ENCODE measurements at regions not wholly inside any gene's neighbourhood (a gene's known extent, or its start where the extent isn't known, plus 50 kb on each side); places are given as distances from the start of the nearest gene placed in this dataset.
A peak's percentile ranks its signal among the peaks of the same experiment; 100 is the strongest.

DNA sequence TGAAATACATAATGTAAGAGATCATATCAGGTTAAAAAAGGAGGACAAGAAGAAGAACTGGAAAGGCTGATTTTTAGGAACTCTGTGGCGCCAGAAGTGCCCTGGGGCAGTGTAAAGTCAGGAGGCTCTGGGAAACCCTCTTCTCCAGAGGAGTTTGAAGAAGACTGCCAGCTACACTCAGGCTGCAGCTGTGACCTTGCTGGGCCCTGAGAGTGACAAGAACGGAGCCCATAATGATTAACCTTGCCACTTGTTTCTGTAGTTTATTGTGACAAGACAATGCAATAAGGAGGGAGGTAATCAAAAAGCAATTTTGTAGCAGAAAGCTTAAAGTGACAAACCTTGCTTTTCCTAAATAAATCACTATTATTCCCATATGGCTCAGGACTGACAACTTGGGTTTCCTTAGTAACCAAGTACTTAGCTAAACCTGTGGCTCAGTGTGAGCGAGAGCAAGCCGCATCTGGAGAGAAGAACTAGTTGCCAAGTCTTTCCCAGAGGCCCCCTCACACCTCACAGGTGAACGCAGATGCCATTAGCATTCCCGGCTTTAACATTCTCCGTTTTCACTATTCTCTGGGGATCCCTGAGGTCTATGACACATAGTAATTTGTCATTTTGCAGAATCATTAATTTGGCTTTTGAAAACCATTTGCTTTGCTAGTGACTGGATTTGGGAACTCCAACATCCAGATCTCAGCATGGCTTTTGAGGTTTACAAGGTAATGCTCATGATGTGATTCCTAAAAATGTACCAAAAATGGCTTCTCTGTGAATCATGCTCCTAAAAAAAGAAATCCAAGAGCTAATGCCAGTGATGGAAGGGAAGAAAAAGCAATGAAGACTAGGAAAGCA is 115.9 kb downstream of the OMA1 start:
- DNase-seq = no peak

DNA sequence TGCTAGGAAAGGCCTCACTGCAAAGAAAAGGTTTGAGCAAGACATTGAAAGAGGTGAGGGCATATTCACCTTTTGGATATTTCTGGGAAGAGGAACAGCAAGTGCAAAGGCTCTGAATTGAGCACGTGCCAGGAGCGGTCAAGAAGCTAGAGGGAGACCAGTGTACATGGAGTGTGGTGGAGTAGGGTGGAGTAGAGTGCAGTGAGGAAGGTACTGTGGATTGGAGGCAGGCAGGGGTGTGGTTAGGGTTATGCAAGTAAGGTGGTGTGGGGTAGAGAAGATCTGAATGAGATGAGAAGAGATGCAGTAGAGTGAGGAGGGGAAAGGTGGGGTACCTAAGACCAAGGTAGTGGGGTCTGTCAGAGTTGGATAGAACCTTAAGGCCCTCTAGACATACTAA is 119.6 kb downstream of the OMA1 start:
- DNase-seq = no peak

DNA sequence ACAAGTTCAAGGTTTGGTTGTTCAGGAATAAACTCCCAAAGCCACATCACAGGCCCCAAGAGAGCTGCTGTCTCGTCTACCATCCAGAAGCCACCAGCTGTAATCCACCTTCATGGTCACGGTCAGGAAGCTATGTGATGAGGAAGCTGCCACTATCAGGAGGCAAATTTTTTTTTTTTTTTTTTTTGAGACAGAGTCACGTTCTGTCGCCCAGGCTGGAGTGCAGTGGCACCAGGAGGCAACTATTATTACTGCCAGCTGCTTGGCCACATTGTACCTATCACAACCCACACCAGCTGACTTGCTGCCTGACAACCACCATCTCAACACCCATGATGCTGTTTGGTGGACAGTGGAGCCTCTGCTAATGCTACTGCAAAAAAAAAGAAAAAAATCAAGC is 124.1 kb downstream of the OMA1 start:
- no peak for DNase-seq

DNA sequence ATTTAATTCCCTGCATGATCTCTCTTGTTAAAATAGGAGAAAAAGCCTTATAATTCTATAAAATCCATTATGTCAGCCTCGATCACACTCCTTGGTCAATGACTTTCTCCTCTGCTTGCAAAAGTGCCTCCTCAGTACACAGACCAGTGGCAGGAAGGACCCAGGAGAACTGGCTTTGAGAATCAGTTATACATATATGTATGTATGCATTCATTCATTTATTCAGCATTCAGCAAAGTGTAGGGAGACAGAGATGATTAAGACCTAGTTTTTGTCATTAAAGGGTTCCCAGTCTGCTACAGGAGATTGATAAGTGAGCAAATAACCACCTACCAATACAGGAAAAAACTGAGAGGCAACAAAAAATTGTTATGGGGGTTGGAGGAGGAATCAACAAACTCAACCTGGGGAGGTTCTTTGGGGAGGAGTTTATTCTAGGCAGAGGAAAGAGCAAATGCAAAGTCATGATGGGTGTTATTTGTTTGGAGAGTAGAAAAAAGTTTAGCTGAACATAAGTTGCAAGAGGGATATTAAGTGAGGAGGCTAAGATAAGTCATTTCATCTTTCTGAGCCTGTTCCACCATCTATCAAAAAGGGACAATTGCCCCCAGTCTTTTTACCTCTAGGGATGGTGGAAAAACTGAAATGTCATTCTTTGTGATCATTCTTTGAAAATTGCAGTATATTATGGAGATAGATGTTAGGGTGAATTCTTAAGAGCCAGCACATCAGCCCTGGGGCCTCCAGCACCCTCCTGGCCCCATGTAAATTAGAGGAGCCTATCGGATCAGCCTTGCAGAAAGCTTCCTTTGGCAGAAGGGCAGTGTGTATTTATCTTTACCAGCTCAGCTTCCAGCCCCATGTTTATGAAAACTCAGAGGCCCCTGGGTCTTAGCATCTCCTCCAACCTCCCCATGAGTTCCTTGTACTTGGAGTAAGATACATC is 128.0 kb downstream of the OMA1 start:
- no peak for DNase-seq

DNA sequence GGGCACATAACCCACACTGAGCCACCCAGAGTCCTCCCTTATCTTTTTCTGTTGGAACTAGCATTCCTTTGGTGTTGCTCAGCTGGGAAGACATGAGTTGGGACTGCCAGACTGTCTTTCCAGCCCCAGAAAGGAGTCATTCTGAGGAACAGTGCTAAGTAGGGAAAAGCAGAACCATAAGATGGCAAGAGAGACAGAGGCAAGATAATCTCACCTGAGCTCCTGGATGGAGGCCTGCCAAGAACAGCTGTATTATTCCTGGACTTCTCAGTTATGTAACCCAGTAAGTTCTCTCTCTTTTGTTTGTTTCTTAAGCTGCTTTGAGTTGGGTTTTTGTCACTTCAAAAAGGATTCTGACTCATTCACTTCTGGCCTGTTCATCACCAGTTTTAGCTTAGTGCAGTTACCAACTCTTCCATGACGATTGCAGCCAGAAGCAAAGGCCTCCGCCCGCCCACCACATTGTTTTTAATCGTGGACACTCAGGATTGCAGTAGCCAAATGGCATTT is 134.4 kb downstream of the OMA1 start:
- DNase-seq = no peak

DNA sequence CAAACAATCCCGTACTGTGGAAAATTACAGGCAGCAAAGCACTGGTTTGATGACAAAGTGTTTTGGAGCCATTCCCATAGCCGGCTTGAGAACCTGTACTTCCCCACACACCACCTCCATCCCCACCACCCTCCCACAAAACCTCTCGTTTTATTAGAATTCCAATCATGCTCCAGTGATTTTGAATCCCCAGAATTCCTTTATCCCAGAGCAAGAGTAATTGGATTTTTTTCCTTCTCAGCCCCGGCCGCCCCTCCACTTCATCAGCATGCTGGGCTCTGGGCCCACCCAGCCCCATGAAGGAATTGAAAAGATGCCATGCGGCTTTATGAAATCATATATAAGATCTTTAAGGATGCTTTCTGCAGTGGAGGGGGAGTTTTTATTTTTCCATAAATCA is 136.6 kb downstream of the OMA1 start:
- DNase-seq = no peak

DNA sequence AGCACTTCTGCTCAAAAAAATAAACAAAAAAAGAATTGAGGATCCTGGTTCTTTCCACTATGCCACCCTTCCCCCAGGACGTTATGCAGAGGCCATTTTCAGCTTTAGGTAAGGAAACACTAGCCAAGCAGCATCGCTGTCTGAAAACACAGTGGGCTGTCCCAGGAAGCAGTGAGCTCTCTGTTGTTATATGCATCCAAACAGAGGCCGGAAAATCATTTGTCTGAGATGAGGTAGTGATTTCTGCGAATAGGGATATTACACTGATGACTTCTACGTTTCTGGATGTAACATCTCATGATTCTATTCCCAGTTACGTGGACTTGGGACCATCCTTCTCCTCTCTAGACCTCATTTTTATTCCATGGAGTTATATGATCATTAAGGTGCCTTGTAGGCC is 137.2 kb downstream of the OMA1 start:
- DNase-seq = no peak

DNA sequence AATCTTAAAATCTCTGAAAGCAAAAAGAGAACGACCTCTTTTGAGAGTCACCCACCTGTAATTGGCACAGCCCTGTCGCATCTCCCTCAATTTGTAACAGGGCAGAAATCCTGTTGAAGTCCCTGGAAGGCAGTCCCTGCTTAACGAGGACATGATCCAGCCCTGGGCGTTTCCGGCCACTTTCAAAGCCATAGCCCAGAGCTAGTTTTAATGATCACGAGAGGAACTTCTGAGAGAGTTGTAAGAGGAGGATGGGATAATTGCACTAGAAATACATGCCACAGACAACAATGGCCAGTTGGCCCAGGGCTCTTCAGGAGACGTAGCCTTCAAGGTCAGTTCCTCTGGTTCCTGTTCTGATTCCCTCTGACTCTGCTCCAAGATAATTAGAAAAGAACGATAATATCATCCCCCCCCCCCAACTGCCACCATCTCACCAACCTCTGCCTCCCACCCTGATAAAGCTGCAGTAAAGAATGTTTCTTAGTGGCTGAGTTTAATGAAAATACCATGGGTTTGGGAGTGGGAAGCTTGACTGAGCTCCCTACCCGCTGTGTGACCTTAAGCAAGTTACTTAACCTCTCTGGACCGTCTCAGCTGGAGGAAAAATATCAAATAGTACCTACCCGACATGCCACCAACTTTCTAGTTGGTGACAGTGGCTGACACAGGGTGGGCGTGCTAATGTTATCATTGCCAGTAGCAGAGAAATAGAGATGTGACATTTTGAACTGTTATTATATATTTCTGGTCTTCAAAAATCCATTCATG is 140.0 kb downstream of the OMA1 start:
- DNase-seq = peak; percentile 20

DNA sequence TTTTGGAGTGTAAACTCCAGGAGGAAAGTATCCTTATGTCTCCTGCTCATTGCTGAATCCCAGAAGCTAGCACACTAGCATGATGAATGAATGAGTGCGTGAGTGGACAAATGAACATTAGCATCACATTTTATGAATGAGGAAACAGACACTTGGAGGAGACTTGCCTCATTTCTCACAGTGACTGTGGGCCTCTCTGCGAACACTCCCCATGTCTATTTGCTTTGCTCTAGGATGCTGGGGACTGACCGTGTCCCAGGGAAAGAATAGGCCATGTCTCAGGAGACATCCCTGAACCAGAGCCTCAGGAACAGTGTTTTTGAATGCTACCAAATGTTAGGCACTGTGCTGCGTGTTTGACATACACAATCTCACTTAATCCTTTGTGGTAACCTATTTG is 140.9 kb downstream of the OMA1 start:
- no peak for DNase-seq

DNA sequence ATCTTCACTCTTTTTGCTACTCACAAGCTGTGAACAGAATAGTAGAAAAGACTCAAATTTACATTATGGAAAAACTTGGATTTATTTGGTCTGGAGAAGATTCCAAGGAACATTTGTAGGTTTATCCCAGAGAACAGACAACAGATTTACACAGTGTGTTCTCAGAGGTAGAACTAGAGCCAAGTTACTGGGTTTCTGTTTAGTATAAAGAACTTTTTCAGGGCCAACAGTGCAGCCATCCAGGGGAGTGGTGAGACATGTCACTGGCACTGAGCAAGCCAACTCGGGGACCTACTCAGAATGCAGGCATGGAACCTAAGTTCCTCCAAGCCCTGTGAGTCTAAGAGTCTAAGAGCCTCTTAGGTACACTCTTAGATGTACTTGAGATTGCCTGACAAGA is 142.6 kb downstream of the OMA1 start:
- no peak for DNase-seq

DNA sequence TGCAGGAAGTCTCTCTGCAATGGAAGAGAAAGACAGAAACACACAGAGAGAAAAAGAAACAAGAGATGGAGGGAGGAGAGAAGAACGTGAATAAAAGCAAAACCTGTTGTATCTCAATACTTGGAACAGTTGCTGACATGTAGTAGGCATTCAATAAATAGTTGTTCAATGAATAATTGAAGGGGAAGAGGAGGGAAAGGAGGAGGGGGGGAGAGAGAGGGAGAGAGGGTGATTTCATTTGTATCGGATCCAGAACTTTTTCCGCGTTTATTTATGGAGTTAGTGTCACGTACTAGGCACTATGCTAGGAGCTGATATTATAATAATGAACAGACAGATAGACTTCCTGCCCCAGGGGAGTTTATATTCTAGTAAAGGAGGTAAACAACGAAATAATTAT is 144.1 kb downstream of the OMA1 start:
- DNase-seq = no peak

DNA sequence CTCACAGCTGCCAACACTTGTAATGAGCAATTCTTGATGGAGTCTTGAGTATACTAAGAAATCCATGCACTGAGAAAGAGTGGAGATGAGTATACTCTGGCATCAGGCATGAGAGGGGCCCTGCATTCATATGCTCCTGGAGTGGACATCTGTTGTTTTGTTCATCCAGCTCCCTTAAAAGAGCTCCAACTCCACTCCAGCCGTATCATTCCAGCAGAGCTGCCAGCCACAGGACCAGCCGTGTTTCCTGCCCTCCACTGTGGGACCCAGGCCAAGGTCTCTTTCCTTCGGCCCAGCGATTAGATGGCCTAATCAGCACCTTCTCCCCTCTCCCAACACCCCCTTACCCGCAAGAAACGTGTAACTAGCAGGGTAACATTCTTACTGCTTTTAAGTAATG is 144.5 kb downstream of the OMA1 start:
- DNase-seq = peak; percentile 32

DNA sequence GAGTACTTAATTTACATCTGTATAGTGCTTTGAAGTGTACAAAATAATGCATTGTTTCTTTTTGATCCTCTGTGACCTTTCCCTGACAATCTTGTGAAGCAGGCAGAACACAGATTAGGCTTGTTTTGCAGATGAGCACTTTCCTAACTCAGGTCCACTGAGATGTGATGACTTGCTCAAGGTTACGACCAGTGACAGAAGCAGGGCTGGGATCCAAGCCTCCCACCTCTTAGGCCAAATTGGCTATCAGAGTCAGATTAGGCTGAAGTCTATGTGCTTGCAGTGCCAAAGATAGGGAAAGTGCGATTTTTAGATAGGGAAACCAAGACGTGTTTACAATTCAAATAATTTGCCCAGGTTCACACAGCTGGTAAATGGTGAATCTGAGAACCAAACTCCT is 147.3 kb downstream of the OMA1 start:
- no peak for DNase-seq

DNA sequence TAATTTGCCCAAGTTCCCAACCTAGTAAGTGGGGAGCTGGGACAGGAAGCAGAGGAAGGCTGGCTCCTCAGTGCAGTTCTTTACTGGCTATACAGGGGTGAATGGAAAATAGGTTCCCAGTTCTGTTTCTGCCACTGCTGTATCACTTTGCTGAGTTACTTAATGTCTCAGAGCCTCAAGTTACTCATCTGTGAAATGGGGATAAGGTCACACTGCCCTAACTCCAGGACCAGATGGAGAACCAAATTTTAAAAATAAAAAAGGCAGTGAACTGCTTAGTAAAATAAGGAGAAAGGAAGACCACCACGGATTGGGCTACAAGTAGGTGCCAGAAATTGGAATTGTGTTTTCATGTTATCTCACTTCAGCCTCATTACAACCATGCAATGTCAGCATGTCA is 147.8 kb downstream of the OMA1 start:
- DNase-seq = no peak

DNA sequence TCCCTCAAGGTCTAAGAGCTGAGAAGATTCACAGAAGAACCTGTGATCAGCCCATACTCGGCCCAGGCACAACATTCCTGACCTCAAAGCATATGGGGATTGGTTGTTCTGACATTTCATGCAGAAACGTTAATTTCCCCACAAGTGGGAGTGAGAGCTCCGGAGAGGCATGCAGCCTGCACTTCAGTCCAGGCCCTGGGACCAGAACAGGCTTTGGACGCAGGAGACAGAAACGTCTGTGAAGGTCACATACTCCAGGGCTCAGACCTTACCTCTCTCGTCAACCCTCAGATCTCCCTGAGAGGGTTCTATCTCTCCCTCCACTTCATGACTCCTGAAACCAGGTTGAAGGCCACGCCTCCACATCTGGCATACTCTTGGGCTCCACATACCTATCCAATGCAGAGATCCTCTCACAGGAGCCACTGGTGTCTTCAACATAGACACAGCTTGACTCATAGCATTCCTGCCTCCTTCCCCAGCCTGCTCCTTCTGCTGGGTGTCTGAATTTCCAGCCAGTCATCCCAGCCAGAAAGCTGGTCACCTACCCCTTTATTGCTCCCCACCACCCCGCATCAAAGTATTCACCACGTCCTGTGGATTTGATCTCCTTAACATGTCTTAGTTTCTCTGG is 149.2 kb downstream of the OMA1 start:
- no peak for DNase-seq

DNA sequence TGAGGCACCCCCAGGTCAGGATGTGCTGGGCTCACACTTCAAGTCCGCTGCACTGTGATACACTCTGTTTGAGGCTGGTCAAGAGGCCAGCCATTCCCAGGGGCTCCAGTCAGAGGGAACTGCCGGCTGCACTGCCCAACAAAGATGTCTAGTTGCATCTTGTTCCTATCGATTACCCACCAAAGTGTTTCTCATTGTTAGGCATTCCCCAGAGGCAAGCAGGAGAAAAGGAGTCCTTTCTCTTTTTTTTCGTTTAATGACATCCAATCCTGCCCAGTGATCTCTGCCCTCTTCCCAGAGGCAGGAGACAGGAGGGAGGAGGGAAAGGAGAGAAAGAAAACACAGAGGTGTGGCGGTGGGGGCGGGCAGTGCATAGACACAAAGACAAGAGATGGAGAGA is 150.4 kb downstream of the OMA1 start:
- peak; percentile 7 for DNase-seq

DNA sequence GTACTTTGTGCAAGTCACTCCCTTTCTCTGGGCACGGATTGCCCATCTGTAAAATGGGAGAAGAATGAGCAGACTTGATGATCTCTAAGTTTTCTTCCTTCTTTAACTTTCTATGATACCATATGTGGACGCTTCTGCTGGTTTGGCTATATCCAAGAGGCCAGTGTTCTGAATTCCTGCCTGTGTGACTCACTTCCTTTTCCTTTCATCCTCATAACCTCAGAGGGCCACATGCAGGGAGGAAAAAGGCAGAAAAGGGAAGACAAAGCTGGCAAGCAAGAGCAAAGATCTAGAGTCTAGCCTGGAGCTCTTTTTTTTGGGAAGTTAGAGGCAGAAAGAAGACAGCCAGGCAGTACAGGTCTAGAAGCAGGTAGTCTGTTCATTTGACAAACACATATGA is 151.2 kb downstream of the OMA1 start:
- peak; percentile 79 for DNase-seq

DNA sequence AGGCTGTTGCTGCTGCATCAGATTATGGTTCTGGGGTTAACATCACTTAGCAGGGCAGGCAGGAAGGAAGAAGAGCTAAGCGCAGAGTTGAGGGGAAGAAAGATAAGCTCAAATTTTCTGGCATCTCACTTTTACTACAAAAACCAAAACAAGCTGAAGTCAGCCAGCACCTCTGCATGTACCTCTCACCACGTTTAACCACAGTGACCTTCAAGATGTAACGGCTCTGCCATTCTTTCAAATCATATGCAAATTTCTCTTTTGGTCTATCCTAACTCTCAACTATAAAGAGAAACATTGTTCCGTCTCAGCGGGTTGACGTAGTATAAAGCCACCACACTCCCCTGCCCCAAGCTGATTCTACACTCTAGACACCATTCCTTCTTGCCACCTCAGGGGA is 154.4 kb downstream of the OMA1 start:
- no peak for DNase-seq

DNA sequence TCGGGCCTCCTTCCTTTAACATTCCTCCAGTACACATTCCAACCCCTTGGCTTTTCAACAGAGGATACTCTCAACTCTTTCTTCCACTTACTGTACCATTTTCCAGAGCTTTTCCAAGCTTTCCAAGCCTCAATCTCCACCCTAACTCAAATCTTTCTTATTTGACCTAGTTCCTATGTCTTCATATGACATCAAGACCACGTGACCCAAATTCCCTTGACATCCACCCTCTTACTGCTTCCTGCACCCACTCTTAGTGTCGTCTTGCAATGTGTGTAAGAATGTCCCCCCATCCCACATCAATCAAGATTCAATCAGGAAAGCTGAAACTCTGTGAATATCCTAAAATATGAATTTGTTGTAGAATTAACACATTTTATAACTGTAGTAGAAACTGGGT is 155.0 kb downstream of the OMA1 start:
- no peak for DNase-seq

DNA sequence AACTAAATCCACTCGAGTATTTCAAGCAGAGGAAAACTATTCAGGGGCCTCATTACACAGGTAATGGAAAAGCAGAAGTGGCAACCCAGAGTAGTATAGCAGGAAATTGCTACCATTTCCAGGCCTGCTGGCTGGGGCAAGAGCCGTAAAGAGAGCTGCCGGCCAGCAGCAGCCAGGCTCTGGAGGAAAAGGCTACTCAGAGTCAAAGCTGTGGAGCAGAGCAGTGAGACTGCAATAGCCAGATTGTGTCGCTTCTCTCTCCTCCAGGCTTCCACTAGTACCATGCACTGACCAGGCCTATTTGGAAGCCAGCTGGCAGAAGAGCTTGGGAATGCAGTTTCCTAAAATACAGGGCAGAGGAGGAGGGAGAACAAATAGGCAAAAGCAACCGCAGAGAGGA is 155.5 kb downstream of the OMA1 start:
- DNase-seq = peak; percentile 18

DNA sequence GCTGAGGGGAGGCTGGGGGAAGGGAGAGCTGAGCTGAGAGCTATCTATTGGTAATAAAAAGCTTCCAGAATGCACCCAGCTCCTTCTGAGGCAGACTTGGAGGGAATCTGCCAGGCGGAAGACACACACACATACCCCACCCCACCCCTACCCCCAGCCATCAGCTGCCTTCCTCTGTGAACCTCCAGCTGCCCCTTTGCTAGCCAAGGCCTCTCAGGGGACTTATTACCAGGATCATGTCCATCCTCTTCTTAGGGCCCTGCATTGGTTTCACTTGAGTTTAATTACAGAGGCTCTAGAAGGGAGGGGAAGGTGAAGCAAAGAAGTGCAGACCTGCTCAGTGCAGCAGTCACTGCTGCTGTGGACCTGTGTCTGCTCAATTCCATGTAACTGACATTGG is 156.4 kb downstream of the OMA1 start:
- DNase-seq = no peak

DNA sequence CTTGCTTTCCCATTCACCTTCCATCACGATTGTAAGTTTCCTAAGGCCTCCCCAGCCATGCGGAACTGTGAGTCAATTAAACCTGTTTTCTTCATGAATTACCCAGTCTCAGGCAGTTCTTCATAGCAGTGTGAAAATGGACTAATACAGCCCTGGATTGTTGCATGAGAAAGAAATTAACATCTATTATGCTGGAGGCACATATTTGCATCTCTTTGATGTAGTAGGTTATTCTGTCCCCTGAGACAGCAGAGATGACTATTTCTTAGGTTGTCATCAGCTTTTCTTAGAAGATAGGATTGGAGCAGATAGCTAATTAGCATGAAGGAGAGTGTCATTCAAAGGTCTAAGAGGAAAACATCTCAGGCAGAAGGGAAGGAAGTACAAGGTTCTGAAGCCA is 166.2 kb downstream of the OMA1 start:
- DNase-seq = no peak
